Keratinocyte (primary cell): ENCODE measurements at regions not wholly inside any gene's neighbourhood (a gene's known extent, or its start where the extent isn't known, plus 50 kb on each side); places are given as distances from the start of the nearest gene placed in this dataset.

Experiments
- DNase-seq: peaks from one replicate; pipeline ENCODE4 v3.0.0-alpha.2; 2011; ENCODE audit warnings: low read depth, missing footprints, low spot score
- FAIRE-seq: peaks from 2 replicates; lab custom pipeline; 2011; peaks lifted over from hg19 to GRCh38; lab: Jason Lieb, UNC
- H2AFZ ChIP-seq: 2 replicates; pipeline ENCODE4 v1.6.0; 2012; ENCODE audit warnings: low read length, control low read depth, inconsistent platforms; ENCODE audit not compliant: control insufficient read depth
- H3K27ac ChIP-seq: 2 replicates; pipeline ENCODE4 v1.5.1; 2011; ENCODE audit warnings: low read length; ENCODE audit not compliant: control insufficient read depth, insufficient read depth
- H3K27me3 ChIP-seq: 3 replicates; pipeline ENCODE4 v1.6.0; 2011; ENCODE audit warnings: low read length; ENCODE audit not compliant: control insufficient read depth, insufficient read depth; ENCODE audit errors: extremely low read depth
- H3K36me3 ChIP-seq, 2 experiments: 2 replicates in 1 of 2; 3 replicates in 1 of 2; pipeline ENCODE4 v1.5.1; 2011; ENCODE audit warnings: low read length in 2 of 2, mild to moderate bottlenecking in 1 of 2; ENCODE audit not compliant: control insufficient read depth in 2 of 2, insufficient read depth in 2 of 2; ENCODE audit errors: extremely low read depth in 1 of 2
- H3K4me1 ChIP-seq: 3 replicates; pipeline ENCODE4 v1.5.1; 2011; ENCODE audit warnings: low read length; ENCODE audit not compliant: control insufficient read depth, insufficient read depth; ENCODE audit errors: extremely low read depth
- H3K4me2 ChIP-seq: 3 replicates; pipeline ENCODE4 v1.6.0; 2011; ENCODE audit warnings: low read depth, low read length; ENCODE audit not compliant: control insufficient read depth, insufficient read depth; ENCODE audit errors: extremely low read depth
- H3K4me3 ChIP-seq, 3 experiments: fragments of 200-600 bp in 1 of 3; sonication (generic) in 1 of 3; 2 replicates in 2 of 3; 3 replicates in 1 of 3; pipeline ENCODE4 v1.5.1; 2011 to 2016; ENCODE audit warnings: low read length in 3 of 3, mild to moderate bottlenecking in 3 of 3, control low read depth in 2 of 3, inconsistent platforms in 1 of 3, low read depth in 1 of 3, mixed read lengths in 1 of 3, mixed run types in 1 of 3, moderate library complexity in 1 of 3; ENCODE audit not compliant: control insufficient read depth in 2 of 3, insufficient read depth in 2 of 3; ENCODE audit errors: extremely low read depth in 1 of 3
- H3K79me2 ChIP-seq: 2 replicates; pipeline ENCODE4 v1.6.0; 2012; ENCODE audit warnings: low read length; ENCODE audit not compliant: control insufficient read depth, insufficient read depth
- H3K9ac ChIP-seq: 3 replicates; pipeline ENCODE4 v1.6.0; 2011; ENCODE audit warnings: low read length; ENCODE audit not compliant: control insufficient read depth, insufficient read depth; ENCODE audit errors: extremely low read depth
- H3K9me1 ChIP-seq: 3 replicates; pipeline ENCODE4 v1.6.0; 2011; ENCODE audit warnings: low read length; ENCODE audit not compliant: control insufficient read depth, insufficient read depth; ENCODE audit errors: extremely low read depth
- H3K9me3 ChIP-seq: 2 replicates; pipeline ENCODE4 v1.5.1; 2012; ENCODE audit warnings: low read depth, low read length; ENCODE audit not compliant: control insufficient read depth
- H4K20me1 ChIP-seq: 3 replicates; pipeline ENCODE4 v1.6.0; 2011; ENCODE audit warnings: low read length; ENCODE audit not compliant: control insufficient read depth, insufficient read depth; ENCODE audit errors: extremely low read depth
- EZH2 ChIP-seq: IDR thresholded peaks from one replicate; pipeline ENCODE4 v1.6.1; 2012; ENCODE audit warnings: inconsistent platforms, mild to moderate bottlenecking, low read length, moderate library complexity
- dilution Hi-C: fragments of 300-500 bp; cut with MboI; formaldehyde crosslinking; loops from one replicate; pipeline ENCODE4 v1.7.0; 2020; ENCODE audit warnings: low sequenced_read_pairs; ENCODE audit not compliant: extremely low pct_ligation_motif_present
- TF ChIP-seq, protein P1 (sequence below), 3 experiments: IDR thresholded peaks in 1 of 3; conservative IDR thresholded peaks in 1 of 3; optimal IDR thresholded peaks in 1 of 3; 2 replicates in 2 of 3; 3 replicates in 1 of 3; pipeline versions ENCODE3 to v1.5.1; 2011; ENCODE audit warnings: low read length in 3 of 3, mild to moderate bottlenecking in 3 of 3, moderate library complexity in 2 of 3, control low read depth in 1 of 3, inconsistent platforms in 1 of 3; ENCODE audit not compliant: insufficient read depth in 2 of 3; ENCODE audit errors: extremely low read depth in 1 of 3

DNA sequence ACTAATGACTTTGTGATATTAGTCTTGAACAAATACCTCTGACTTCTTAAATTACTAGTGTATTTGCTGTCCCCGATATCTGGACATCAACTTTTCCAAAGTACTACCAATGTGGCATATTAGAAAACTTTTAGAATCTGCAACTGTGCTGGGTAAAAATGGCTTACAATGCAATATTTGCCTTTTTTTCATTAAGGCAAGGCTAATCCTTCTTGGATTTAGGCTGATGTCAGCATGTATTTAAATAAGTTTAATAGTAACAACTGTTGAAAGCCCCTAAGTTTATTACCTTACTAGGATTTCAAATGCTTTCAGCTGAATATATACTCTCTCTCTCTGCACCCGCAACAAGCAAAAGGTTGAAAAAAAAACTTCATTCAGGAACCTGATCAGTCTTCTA lies 1232.3 kb downstream of the REEP3 start:
- Histone ChIP-seq H3K36me3 (no peaks in the 10 kb centered on the region), H3K4me1 (no peaks in the 10 kb centered on the region), H3K9me1 (no peaks in the 10 kb centered on the region), H3K79me2 (no peaks in the 10 kb centered on the region), H3K4me2 (no peak overlapping the region), H4K20me1 (no peaks in the 10 kb centered on the region), H3K9ac (no peak overlapping the region), H2AFZ (no peak overlapping the region), H3K27ac (no peak overlapping the region), H3K27me3 (no peaks in the 10 kb centered on the region), H3K4me3 (no peak overlapping the region), H3K9me3 (no peaks in the 10 kb centered on the region)
- TF ChIP-seq, protein P1, sequence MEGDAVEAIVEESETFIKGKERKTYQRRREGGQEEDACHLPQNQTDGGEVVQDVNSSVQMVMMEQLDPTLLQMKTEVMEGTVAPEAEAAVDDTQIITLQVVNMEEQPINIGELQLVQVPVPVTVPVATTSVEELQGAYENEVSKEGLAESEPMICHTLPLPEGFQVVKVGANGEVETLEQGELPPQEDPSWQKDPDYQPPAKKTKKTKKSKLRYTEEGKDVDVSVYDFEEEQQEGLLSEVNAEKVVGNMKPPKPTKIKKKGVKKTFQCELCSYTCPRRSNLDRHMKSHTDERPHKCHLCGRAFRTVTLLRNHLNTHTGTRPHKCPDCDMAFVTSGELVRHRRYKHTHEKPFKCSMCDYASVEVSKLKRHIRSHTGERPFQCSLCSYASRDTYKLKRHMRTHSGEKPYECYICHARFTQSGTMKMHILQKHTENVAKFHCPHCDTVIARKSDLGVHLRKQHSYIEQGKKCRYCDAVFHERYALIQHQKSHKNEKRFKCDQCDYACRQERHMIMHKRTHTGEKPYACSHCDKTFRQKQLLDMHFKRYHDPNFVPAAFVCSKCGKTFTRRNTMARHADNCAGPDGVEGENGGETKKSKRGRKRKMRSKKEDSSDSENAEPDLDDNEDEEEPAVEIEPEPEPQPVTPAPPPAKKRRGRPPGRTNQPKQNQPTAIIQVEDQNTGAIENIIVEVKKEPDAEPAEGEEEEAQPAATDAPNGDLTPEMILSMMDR (optimal IDR thresholded peaks at IDR 0.05 in 1 of 3, IDR thresholded peaks at IDR 0.05 in 1 of 3, conservative IDR thresholded peaks at IDR 0.05 in 1 of 3; ENCODE audit: extremely low read depth in 1 of 3, insufficient read depth in 2 of 3, low read length in 3 of 3): no peak
- no peak for TF ChIP-seq EZH2
- FAIRE-seq (no peak), DNase-seq (no peak)
- dilution Hi-C loops: no loop called here

GRCh38 chr10:64760371-64760770 lies 1239.2 kb downstream of the REEP3 start:
- Histone ChIP-seq H3K4me3 (no peak overlapping the region), H3K4me2 (no peak overlapping the region), H3K79me2 (no peaks in the 10 kb centered on the region), H3K36me3 (no peaks in the 10 kb centered on the region), H3K9me3 (no peaks in the 10 kb centered on the region), H3K4me1 (no peaks in the 10 kb centered on the region), H3K9ac (no peak overlapping the region), H3K27ac (no peak overlapping the region), H2AFZ (no peak overlapping the region), H4K20me1 (no peaks in the 10 kb centered on the region), H3K27me3 (no peaks in the 10 kb centered on the region), H3K9me1 (no peaks in the 10 kb centered on the region)
- dilution Hi-C loops: no loop called here
- FAIRE-seq: no peak
- no peak for DNase-seq
- TF ChIP-seq, protein P1 (optimal IDR thresholded peaks at IDR 0.05 in 1 of 3, IDR thresholded peaks at IDR 0.05 in 1 of 3, conservative IDR thresholded peaks at IDR 0.05 in 1 of 3; ENCODE audit: extremely low read depth in 1 of 3, insufficient read depth in 2 of 3, low read length in 3 of 3): no peak
- no peak for TF ChIP-seq EZH2
